GM18508 (cell line): ENCODE measurements at regions not wholly inside any gene's neighbourhood (a gene's known extent, or its start where the extent isn't known, plus 50 kb on each side); places are given as distances from the start of the nearest gene placed in this dataset.

Experiments used
- ATAC-seq: cut with Tn5 transposase; IDR thresholded peaks from one replicate; pipeline ENCODE4 v1.9.1; 2021; ENCODE audit warnings: moderate number of reproducible peaks; ENCODE audit not compliant: insufficient read depth, unreplicated experiment

GRCh38 chr3:159429702-159430101 lies 558.9 kb upstream of the IL12A start:
- no peak for ATAC-seq

- no peak for ATAC-seq
Observed at GRCh38 chr3:159432682-159433340, 555.8 kb upstream of the IL12A start.

- no peak for ATAC-seq
Observed at GRCh38 chr3:159439346-159439745, 549.3 kb upstream of the IL12A start.

GRCh38 chr3:159441279-159441678 lies 547.4 kb upstream of the IL12A start:
- ATAC-seq = no peak

GRCh38 chr3:159443266-159443665 lies 545.4 kb upstream of the IL12A start:
- no peak for ATAC-seq

- ATAC-seq = no peak
Observed at GRCh38 chr3:159447841-159448240, 540.8 kb upstream of the IL12A start.

- no peak for ATAC-seq
Observed at GRCh38 chr3:159448902-159449301, 539.7 kb upstream of the IL12A start.

- no peak for ATAC-seq
Observed at GRCh38 chr3:159451067-159451466, 537.6 kb upstream of the IL12A start.

- ATAC-seq = no peak
Observed at GRCh38 chr3:159451482-159451881, 537.2 kb upstream of the IL12A start.

GRCh38 chr3:159453036-159453435 lies 535.6 kb upstream of the IL12A start:
- no peak for ATAC-seq

- ATAC-seq = no peak
Observed at GRCh38 chr3:159453945-159454344, 534.7 kb upstream of the IL12A start.

GRCh38 chr3:159455741-159456181 lies 532.9 kb upstream of the IL12A start:
- no peak for ATAC-seq

- no peak for ATAC-seq
Observed at GRCh38 chr3:159458010-159458409, 530.6 kb upstream of the IL12A start.

GRCh38 chr3:159458982-159459381 lies 529.7 kb upstream of the IL12A start:
- ATAC-seq = no peak

- no peak for ATAC-seq
Observed at GRCh38 chr3:159472611-159473010, 516.0 kb upstream of the IL12A start.

- no peak for ATAC-seq
Observed at GRCh38 chr3:159473206-159473605, 515.4 kb upstream of the IL12A start.

GRCh38 chr3:159480046-159480445 lies 508.6 kb upstream of the IL12A start:
- ATAC-seq = no peak

- no peak for ATAC-seq
Observed at GRCh38 chr3:159482241-159482993, 506.2 kb upstream of the IL12A start.

GRCh38 chr3:159482994-159483367 lies 505.7 kb upstream of the IL12A start:
- no peak for ATAC-seq

- ATAC-seq = no peak
Observed at GRCh38 chr3:159486580-159486979, 502.1 kb upstream of the IL12A start.

GRCh38 chr3:159487304-159487703 lies 501.3 kb upstream of the IL12A start:
- no peak for ATAC-seq

- no peak for ATAC-seq
Observed at GRCh38 chr3:159488602-159489001, 500.0 kb upstream of the IL12A start.
